ENCODE measurements at regions not wholly inside any gene's neighbourhood (a gene's known extent, or its start where the extent isn't known, plus 50 kb on each side); places are given as distances from the start of the nearest gene placed in this dataset.

- no peaks in the 10 kb centered on the region for H3K27me3 ChIP-seq (ENCODE audit: control insufficient read depth in 2 of 2, insufficient read depth in 2 of 2, low read length in 2 of 2)
- H3K9me3 ChIP-seq (replicated peaks; ENCODE audit: control insufficient read depth, insufficient read depth, low read depth, low read length): no peaks in the 10 kb centered on the region
- no TSS peak for BruUV-seq (replicated peaks)
- in situ Hi-C loops (cut with MboI) (no loop called here), intact Hi-C loops (cut with micrococcal nuclease) (no loop called here)
- no peak for FAIRE-seq
- H3K9ac ChIP-seq (ENCODE audit: insufficient read depth in 1 of 2, low read depth in 2 of 2, low read length in 2 of 2): no peak overlapping the region
- H3K79me2 ChIP-seq (ENCODE audit: control insufficient read depth, insufficient read depth, low read length): no peaks in the 10 kb centered on the region
- H3K4me2 ChIP-seq (ENCODE audit: insufficient read depth, low read length): no peak overlapping the region
- DNase-seq (ENCODE audit: extremely low read depth in 1 of 4, low spot score in 3 of 4): no peak
- H3K27ac ChIP-seq (ENCODE audit: extremely low read depth, low read depth, low read length): no peak overlapping the region
- no peak for TF ChIP-seq ATF4 (CRISPR knock-in tag; IDR thresholded peaks at IDR 0.05)
- no peak for TF ChIP-seq ZKSCAN3 (CRISPR knock-in tag; IDR thresholded peaks at IDR 0.05)
- TF ChIP-seq ZNF143 (CRISPR knock-in tag; IDR thresholded peaks at IDR 0.05): no peak
- TF ChIP-seq NUFIP1 (IDR thresholded peaks at IDR 0.05; ENCODE audit: partially characterized antibody): no peak
- TF ChIP-seq ZNF584 (CRISPR knock-in tag; IDR thresholded peaks at IDR 0.05; ENCODE audit: low read depth): no peak
- no peak for TF ChIP-seq CREB3L1 (IDR thresholded peaks at IDR 0.05; ENCODE audit: borderline replicate concordance, low read depth)
- TF ChIP-seq SMARCA4 (IDR thresholded peaks at IDR 0.05): no peak
- TF ChIP-seq TSHZ1 (CRISPR knock-in tag; IDR thresholded peaks at IDR 0.05): no peak
- TF ChIP-seq NCOA1 (IDR thresholded peaks at IDR 0.05; ENCODE audit: low read depth): no peak
- no peak for TF ChIP-seq TAF9B (IDR thresholded peaks at IDR 0.05; ENCODE audit: partially characterized antibody)
- TF ChIP-seq ELK3 (CRISPR knock-in tag; IDR thresholded peaks at IDR 0.05): no peak
- no peak for TF ChIP-seq STAT5A (IDR thresholded peaks at IDR 0.05; ENCODE audit: borderline replicate concordance, low read length)
- under 1% methylated on average over 20 of the region's 20 CpGs for WGBS (ENCODE audit: insufficient coverage, low coverage, missing lambda C conversion rate)
- no peak for ATAC-seq
- no peaks in the 10 kb centered on the region for H3K9me1 ChIP-seq (ENCODE audit: control insufficient read depth, insufficient read depth, low read length)
- H3K4me3 ChIP-seq: no peak overlapping the region
- no peak overlapping the region for H2AFZ ChIP-seq (ENCODE audit: low read depth, low read length)
- no peaks in the 10 kb centered on the region for H3K36me3 ChIP-seq (ENCODE audit: control insufficient read depth, insufficient read depth, low read length)
- CTCF ChIA-PET (ENCODE audit: low intra/inter-chr PET ratio): no interaction called here
- no peaks in the 10 kb centered on the region for H4K20me1 ChIP-seq (replicated peaks; ENCODE audit: control insufficient read depth, insufficient read depth, low read length)
- no peaks in the 10 kb centered on the region for H3K4me1 ChIP-seq (replicated peaks in 1 of 2; ENCODE audit: control insufficient read depth in 2 of 2, insufficient read depth in 2 of 2, low read length in 2 of 2)
- POLR2A ChIA-PET: no interaction called here
These were observed 964.8 kb upstream of the GJE1 start for GRCh38 chr6:141167945-141168344.

Measured in K562 (cell line).